HG03460 (cell line): ENCODE measurements at regions not wholly inside any gene's neighbourhood (a gene's known extent, or its start where the extent isn't known, plus 50 kb on each side); places are given as distances from the start of the nearest gene placed in this dataset.
"Not testable (repeated sequence)": the region's sequence is repeated elsewhere in the genome, so short reads cannot be mapped to it uniquely, and the experiment has no call there.

ENCODE experiments used
- ATAC-seq: cut with Tn5 transposase; IDR thresholded peaks from one replicate; pipeline ENCODE4 v1.9.1; 2021; ENCODE audit not compliant: unreplicated experiment

DNA sequence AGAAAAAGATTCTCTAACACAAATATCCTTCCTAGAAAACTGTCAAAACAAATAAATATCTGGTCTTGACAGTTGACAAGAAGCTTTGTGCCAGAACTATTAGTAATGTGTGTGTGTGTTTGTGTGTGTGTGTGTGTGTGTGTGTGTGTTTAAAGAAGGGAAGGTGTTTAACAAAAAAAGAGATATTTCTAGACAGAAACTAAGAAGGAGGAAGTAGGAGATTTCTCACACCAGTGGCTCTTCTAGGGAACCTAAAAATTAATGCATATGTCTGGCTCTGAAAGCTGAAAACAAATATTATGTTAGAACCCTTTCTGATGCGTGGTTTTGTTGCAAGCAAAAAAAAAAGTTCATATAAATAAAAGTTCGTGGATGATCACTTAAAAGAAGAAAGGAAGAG, 277.5 kb downstream of the RPS4Y2 start:
- ATAC-seq, result no peak

DNA sequence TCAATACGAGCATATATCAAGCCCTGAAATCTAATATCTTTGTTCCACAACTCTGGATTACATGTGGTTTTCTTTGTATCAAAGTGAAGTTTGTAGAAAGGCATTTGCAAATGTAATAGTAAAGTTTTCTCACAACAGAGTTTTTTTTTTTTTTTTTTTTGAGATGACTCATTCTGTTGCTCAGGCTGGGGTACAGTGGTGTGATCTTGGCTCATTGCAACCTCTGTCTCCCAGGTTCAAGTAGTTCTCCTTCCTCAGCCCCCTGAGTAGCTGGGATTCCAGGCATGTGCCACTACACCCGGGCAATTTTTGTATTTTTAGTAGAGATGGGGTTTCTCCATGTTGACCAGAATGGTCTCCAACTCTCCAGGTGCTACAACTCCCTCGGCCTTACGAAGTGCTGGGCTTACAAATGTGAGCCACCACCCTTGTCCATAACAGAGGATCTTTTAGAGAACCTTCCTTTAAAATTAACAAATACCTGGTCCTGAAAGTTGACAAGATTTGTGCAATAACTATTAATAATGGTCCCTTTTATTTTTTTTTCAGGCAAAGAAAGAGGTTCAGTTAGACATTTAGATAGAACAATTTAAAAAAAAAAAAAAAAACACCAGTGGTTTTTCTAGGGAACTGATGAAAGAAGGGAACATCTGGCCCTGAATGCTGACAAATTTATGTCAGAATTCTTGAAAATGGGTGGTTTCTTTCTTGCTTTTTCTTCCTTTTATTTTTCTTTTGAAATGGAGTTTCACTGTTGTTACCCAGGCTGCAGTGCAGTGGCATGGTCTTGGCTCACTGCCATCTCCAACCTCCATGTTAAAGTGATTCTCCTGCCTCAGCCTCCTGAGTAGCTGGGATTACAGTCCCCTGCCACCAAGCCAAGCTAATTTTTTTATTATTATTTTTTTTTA, 278.5 kb downstream of the RPS4Y2 start:
- no peak for ATAC-seq

DNA sequence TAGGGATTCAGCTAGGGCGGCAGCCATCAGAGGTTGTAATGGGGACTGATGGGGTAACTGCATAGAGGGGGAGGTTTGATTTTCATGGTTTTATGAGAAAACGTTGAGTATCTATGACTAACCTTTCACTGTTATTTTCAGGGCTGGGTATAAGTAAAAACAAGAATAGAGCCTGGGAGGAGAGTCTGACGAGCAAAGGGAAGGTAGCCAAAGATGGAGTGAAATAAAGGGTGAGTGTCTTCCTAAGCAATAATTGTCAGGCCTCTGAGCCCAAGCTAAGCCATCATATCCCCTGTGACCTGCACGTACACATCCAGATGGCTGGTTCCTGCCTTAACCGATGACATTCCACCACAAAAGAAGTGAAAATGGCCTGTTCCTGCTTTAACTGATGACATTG, 281.5 kb downstream of the RPS4Y2 start:
- ATAC-seq, result not testable (repeated sequence)

DNA sequence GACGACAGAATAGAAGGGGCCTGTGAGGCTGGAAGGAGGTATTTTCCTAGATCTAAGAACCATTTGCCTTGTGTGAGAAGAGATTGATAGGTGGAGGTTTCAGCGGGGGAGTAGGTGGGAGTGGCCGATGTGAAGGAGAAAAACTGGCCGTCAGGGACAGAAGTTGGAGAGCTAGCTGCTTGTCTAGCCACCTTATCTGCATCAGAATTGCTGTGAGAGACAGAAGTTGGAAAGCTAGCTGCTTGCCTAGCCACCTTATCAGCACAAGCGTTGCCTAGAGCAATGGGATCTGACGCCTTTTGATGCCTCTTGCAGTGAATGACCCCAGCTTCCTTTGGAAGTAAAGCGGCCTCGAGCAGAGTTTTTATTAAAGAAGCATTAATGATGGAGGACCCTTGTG, 283.9 kb downstream of the RPS4Y2 start:
- no peak for ATAC-seq

DNA sequence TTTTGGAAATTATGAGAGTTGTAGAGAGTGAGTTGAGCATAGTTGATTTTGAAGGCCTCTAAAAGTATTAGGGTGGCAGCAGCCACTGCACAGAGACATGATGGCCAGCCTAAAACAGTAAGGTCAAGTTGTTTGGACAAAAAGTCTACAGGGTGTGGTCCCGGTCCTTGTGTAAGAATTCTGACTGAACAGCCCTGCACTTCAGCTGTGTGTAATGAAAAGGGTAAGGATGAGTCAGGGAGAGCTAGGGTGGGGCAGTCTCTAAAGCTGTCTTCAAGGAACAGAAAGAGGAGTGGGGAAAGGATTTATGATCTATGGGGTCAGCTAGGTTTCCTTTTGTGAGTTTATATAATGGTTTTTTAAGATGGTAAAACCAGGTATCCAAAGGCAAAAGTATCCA, 284.8 kb downstream of the RPS4Y2 start:
- ATAC-seq, result not testable (repeated sequence)

DNA sequence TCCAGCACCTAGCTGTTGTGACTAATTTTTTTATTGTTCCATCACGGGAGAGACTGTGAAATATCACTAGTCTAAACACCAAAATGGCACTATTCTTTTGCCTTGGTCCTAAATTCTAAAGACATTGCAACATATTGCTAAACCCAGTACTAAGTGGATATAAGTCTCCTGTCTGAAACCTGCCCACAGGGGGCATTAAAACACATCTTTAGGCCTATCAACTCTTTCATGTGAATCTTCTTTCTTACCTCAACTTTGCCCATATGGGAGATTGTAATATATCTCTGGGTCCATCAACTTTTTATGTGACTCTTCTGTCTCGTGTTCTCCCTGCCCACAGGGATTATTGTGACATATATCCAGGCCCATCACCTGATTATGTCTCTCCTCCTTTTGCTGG, 317.2 kb downstream of the RPS4Y2 start:
- ATAC-seq, result no peak

DNA sequence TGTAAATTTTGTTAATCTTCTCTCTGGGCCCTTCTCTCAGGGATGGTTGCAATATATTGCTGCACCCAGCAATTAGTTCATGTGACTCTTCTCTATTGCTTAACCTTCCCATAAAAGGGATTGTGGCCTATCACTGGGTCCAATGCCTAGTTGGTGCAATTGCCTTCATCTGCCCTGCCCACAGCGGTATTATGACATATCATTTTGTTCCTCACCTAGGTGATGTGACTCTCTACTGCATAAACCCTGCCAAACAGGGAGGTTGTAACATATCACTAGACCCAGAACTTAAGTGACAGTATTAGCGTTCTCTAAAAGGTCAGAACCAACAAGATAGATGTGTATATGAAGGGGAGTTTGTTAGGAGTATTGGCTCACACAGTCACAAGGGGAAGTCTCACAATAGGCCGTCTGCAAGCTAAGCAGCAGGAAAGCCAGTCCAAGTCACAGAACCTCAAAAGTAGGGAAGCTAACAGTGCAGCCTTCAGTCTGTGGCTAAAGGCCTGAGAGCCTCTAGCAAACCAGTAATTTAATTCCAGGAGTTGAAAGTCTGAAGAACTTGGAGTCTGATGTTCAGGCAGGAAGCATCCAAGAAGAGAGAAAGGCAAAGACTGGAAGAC, 317.8 kb downstream of the RPS4Y2 start:
- ATAC-seq, result no peak

DNA sequence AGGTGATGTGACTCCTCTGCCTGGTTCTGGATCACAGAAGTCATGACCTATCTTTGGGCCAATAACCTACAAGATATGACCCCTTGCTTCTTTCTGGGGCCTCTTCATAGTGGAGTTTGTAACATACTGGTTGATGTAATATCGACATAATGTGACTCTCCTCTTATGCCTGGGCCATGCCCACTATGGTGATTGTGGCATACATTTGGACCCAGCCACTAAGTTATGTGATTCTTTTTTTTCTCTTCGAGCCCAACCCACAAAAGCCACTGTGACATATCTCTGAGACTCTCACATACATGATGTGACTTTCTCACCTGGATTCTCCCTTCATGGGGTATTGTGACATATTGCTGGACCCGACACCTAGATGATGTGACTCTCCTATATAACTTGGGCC, 319.8 kb downstream of the RPS4Y2 start:
- no peak for ATAC-seq

DNA sequence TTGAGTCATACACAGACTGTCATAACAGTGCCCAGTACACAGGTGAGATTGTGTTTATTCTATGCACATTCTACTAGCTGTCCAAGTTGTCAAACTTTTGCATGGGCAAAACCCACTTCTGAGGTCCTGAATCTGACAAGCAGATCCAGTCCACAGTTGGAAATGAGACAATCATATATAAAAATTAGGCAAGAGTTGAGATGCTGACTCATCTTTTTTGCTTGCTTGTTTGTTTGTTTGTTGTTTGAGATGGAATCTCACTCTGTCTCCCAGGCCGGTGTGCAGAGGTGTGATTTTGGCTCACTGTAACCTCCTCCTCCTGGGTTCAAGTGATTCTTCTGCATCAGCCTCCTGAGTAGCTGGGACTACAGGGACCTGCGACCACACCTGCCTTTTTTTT, 323.8 kb downstream of the RPS4Y2 start:
- no peak for ATAC-seq

DNA sequence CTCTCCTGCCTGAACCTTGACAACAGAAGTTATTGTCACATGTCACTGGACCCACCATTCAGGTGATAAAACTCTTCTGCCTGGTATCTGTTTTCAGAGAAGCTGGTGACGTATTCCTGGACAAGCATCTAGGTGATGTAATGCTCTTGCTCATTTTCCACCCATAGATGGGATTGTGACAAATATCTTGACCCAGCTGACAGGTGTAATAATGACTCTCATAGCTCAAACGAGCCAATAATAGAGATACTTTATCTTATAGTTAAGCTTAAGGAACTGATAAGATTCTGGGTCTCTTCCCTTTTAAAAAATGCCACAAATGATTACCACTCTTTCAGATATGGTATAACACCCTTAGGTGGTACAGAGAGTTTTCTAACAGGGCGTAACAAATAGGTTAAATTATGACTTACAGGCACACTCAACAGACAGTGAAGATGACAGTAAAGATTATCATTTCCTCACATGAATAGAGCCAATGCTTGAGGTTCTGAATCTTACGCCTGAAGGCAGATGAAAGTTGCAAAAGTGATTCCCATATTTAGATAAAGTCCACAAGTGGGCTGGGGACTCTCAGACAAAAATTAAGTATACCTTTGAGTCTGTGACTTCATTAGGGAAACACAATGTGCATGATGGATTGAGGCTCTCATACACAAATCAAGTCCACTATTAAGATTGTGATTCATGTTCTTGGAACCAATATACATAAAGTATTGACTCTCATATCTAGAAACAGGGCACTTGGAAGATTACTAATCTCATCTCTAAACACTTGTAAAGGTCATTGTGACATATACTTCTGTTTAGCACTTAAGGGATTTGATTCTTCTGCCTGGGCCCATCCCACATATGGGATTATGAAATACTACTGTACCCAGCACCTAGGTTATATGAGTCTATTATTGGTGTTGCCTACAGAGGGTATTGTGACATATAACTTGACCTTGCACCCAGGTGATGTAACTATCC, 326.0 kb downstream of the RPS4Y2 start:
- ATAC-seq, result no peak

DNA sequence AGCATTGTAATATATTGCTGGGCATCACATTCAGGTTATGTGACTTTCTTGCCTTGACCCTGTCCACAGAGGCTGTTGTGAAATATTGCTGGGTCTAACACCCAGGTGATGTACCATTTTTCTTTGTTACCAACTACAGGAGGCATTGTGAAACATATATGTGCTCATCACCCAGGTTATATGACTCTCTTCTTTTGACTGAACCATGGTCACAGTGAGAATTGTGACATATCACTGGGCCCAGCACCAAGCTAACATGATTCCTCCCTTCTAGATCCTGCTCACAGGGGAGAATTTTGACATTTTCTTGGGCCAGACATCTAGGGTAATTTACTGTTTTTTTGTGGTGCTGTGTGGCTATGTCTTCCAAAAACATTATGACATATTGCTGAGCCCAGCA, 326.7 kb downstream of the RPS4Y2 start:
- ATAC-seq, result no peak

DNA sequence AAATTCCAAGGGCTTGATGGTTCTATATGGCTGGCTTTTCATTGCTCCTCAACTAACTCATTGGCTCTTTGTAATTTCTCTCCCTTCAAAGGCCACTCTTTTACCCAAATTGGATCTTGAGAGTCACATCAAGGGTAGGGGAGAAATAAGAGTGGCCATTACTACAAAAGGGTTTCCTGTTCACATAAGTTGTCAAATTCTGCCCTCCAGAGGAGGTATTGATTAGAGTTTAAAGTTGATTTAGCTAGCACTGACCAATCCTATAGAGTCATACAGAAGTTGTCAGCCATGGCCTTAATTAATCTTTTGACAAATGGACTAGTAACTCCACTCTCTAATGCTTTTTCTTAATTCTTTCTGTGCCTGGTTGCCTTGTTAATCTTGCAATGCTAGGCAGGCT, 336.0 kb downstream of the RPS4Y2 start:
- no peak for ATAC-seq

DNA sequence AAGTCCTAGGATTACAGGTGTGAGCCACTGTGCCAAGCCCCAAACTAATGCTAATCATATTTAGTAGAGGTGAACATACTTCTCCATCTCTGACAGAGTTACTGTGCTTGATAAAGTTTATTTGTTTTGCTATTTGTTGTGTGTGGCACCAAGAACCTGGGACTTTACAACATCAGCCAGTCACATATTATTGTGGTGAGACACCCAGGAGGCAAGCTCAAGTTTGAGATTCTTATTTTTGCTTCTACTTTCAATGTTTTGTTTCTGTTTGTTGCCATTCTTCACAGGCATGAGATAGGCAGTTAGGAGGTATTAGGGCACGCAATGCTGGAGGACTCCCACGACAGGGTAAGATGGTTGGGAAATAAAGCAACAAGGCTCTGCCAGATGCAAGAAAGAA, 346.6 kb downstream of the RPS4Y2 start:
- no peak for ATAC-seq

DNA sequence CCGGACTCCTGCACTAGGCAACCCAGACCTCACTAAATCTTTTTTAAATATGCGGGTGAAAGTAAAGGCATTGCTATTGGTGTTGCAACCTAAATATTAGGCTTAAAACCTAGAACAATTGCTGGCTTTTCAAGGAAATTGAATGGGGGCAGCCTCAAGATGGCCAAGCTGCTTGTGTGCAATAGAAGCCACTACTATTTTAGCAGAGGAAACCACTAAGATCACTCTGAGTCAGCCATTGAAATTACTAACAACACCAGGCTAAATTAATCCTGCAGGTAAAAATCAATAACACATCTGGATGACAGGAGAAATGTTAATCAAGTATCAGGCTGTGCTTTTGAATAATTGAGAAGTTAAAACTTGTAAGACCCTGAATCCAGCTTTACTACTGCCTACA, 348.0 kb downstream of the RPS4Y2 start:
- ATAC-seq, result no peak

DNA sequence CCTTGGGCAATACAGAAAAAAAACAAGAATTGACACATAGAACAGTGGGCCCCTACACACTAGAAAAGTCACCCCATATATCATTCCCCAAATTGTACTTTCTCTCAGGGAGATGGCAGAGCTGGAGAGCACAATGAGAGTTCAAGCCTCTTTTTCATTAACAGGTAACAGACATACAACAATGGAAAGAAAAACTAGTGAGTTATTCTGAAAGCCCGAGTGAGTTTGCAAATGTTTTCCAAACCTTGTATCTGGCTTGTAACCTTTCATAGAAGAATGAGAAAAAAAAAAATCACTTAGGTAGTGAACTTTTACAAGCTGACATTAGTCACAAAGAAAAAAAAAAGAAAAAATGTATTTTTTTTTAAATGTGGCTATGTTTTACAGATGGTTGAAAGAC, 349.6 kb downstream of the RPS4Y2 start:
- ATAC-seq, result no peak

DNA sequence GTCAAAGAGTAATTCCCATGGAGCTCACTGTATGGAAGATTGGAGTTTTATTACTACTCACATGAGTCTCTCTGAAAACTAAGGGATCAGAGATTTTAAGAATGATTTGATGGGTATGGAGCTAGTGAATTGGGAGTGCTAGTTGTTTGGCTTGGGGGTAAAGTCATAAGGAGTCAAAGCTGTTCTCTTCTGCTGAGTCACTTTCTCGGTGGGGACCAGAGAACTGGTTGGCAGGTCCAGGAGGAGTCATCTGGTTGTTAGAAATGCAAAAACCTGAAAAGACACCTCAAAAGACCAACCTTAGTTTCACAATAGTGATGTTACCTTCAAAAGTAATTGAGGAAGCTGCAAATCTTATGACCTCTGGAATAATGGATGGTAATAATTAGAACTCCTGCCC, 355.4 kb downstream of the RPS4Y2 start:
- no peak for ATAC-seq

DNA sequence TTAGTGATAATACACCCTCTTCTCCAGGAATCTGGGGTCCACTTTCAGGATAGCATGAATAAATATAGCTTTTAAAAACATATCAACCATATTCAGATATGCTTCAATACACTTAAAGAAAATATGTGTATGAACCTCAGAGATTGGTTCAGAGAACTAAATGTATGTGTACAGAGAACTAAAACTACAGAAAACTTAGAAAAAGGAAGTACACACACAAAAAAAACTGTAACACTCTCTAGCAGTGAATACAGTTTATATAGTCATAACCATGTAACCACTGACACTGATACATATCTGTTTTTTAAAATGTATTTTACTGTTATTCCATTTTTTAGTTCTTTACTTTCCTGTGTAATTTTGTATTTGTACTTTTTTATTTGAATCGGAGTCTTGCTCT, 365.2 kb downstream of the RPS4Y2 start:
- ATAC-seq, result no peak

DNA sequence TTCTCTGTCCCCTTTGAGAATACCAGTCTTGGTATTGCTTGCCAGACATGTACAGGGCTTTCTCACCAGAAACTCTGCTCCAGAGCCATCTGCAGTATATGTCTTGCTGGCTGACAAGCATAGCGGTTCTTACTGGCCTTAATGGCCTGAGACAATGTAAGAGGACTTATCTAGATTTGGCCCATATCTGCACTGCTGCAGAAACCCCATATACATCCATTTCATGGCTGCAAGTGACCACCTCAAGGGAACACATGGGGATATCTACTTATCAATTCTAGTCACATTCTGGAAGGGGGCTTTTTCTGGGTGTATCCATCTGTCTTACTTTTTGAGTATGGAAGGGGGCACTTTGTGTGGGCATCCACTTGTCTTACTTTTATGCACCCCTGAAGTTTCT, 375.5 kb upstream of the RBMY1B start:
- ATAC-seq, result no peak

DNA sequence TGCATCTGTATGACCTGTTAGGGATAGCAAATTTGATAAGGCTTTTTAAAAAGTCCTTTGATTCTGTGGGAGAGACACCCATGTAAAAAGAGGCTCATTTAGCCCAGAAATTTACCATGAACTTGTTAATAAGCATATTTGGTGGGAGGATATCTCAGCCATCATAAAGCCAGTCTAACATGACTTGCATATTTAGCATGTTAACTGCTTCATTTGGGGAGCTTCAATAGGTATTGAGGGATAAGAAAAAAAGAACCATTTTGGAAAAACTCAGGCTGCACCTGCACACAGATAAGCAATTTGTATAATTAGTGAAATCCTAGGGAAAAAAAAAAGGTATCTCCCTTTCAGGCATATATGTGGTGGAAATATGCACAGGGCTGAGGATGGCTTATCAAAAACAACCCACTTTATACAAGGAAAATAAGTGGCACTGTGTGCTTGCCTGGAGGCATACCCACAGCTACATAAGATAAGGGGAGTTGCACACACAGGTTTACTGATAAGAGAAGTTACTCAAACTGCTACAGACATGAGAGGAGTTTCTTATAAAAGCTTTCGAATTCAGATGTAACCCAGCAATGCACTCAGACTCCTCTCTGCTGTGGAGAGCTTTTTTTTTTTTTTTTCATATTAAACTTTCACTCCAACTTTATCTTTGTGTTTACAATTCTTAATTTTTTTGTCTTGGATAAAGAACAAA, 372.9 kb upstream of the RBMY1B start:
- ATAC-seq, result no peak

DNA sequence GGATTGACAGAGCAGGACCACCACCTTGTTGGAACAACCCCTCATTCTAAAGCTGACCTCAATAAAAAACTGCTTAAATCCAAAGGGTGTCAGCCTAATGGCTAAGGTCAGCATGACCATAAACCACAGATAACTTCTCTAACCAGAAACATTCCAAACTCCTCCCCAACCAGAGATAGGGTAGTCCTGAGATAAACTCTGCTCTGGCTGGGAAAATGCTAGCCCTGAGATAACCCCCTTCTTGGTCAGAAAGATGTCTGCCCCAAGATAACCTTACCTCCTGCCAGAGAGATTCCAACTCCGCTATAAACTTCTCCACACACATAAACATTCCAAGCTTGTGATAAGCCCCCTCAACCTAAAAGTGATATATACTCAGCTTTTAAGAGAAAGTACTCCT, 364.8 kb upstream of the RBMY1B start:
- ATAC-seq, result no peak

DNA sequence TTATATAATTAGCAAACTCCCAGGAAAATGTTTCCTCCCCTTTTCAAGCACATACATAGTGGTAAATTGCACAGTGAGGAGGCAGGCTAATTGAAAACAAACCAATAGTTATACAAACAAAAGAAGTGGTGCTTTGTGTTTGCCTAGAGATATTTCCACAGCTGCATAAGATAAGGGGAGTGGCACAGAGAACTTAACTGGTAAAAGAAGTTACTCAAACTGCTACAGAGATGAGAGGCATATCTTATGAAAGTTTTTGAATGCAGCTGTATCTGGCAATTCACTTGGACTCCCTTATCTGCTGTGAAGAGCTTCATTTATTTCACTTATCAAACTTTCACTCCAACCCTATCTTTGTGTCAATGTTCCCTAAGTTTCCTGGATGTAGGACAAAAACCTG, 361.2 kb upstream of the RBMY1B start:
- ATAC-seq, result no peak
